ENCODE measurements at regions not wholly inside any gene's neighbourhood (a gene's known extent, or its start where the extent isn't known, plus 50 kb on each side); places are given as distances from the start of the nearest gene placed in this dataset.

DNA sequence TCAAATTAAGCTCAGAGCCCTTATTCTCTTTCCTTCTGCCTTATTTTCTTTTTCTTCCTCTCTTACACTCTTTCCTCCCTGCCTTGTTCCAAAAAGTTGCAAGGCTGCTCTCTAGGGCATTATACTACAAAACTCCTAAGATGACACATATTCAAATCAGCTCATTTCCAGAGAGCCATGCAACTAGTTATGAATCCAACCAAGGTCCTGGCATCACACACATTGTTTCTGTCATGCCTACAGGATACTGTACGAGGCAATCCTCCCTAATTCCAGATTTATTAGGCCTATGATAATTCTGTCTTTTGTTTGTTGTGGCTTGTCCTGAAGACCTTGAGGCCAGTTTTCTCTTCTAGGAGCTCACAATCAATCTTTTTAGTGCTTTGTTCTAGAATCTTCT, 87.0 kb upstream of the TBCA start:
- no peak for TF ChIP-seq POLR2A (IDR thresholded peaks at IDR 0.05; ENCODE audit: low read depth)
- no peak for TF ChIP-seq POLR2AphosphoS5 (IDR thresholded peaks at IDR 0.05)
